ENCODE measurements at regions not wholly inside any gene's neighbourhood (a gene's known extent, or its start where the extent isn't known, plus 50 kb on each side); places are given as distances from the start of the nearest gene placed in this dataset.
A peak's percentile ranks its signal among the peaks of the same experiment; 100 is the strongest.

- Histone ChIP-seq H3K4me1 (ENCODE audit: control insufficient read depth in 2 of 3, insufficient read depth in 2 of 3, low read depth in 1 of 3, low read length in 3 of 3) (peaks cover 0 to 22% (median 16%) of the 10 kb centered on the region in 3 donors), H3K4me3 (ENCODE audit: low read length in 3 of 3) (peak overlapping the region in 2 of 3 donors; percentile 32 to 33), H3K9ac (ENCODE audit: low read length in 3 of 3) (no peak overlapping the region), H3K27me3 (ENCODE audit: control insufficient read depth, insufficient read depth, low read length) (no peaks in the 10 kb centered on the region), H3K9me3 (ENCODE audit: control insufficient read depth in 2 of 3, insufficient read depth in 1 of 3, low read length in 3 of 3) (no peaks in the 10 kb centered on the region), H3K36me3 (ENCODE audit: control insufficient read depth in 2 of 3, insufficient read depth in 3 of 3, low read length in 3 of 3) (no peaks in the 10 kb centered on the region), H3K27ac (ENCODE audit: low read depth in 2 of 2, low read length in 2 of 2) (peak overlapping the region; percentile 40 to 53)
- no peak for TF ChIP-seq CTCF (IDR thresholded peaks at IDR 0.05; ENCODE audit: borderline replicate concordance, extremely low read depth, insufficient read depth)
- intact Hi-C loops (cut with DNase I), result no loop called here
- FAIRE-seq (no peak), DNase-seq (no peak)
These were observed 117.1 kb upstream of the MGAT5 start for GRCh38 chr2:134136731-134137130.

GRCh38 chr2:134137182-134137611 is 116.7 kb upstream of the MGAT5 start:
- H3K9ac ChIP-seq (ENCODE audit: low read length in 3 of 3), result no peak overlapping the region
- DNase-seq (no peak), FAIRE-seq (no peak)
- H3K9me3 ChIP-seq (ENCODE audit: control insufficient read depth in 2 of 3, insufficient read depth in 1 of 3, low read length in 3 of 3), result no peaks in the 10 kb centered on the region
- H3K27ac ChIP-seq (ENCODE audit: low read depth in 2 of 2, low read length in 2 of 2), result peak overlapping the region; percentile 40 to 53
- intact Hi-C loops (cut with DNase I), result no loop called here
- peak overlapping the region in 2 of 3 donors; percentile 32 to 33 for H3K4me3 ChIP-seq (ENCODE audit: low read length in 3 of 3)
- H3K27me3 ChIP-seq (ENCODE audit: control insufficient read depth, insufficient read depth, low read length), result no peaks in the 10 kb centered on the region
- no peak for TF ChIP-seq CTCF (IDR thresholded peaks at IDR 0.05; ENCODE audit: borderline replicate concordance, extremely low read depth, insufficient read depth)
- no peaks in the 10 kb centered on the region for H3K36me3 ChIP-seq (ENCODE audit: control insufficient read depth in 2 of 3, insufficient read depth in 3 of 3, low read length in 3 of 3)
- peaks cover 0 to 22% (median 14%) of the 10 kb centered on the region in 3 donors for H3K4me1 ChIP-seq (ENCODE audit: control insufficient read depth in 2 of 3, insufficient read depth in 2 of 3, low read depth in 1 of 3, low read length in 3 of 3)

GRCh38 chr2:134138115-134138514 is 115.8 kb upstream of the MGAT5 start:
- FAIRE-seq (no peak), DNase-seq (no peak)
- no peak overlapping the region for H3K9ac ChIP-seq (ENCODE audit: low read length in 3 of 3)
- no peak overlapping the region for H3K4me3 ChIP-seq (ENCODE audit: low read length in 3 of 3)
- no peaks in the 10 kb centered on the region for H3K36me3 ChIP-seq (ENCODE audit: control insufficient read depth in 2 of 3, insufficient read depth in 3 of 3, low read length in 3 of 3)
- H3K27me3 ChIP-seq (ENCODE audit: control insufficient read depth, insufficient read depth, low read length), result no peaks in the 10 kb centered on the region
- intact Hi-C loops (cut with DNase I), result no loop called here
- peaks cover 0 to 16% (median 14%) of the 10 kb centered on the region in 3 donors for H3K4me1 ChIP-seq (ENCODE audit: control insufficient read depth in 2 of 3, insufficient read depth in 2 of 3, low read depth in 1 of 3, low read length in 3 of 3)
- no peaks in the 10 kb centered on the region for H3K9me3 ChIP-seq (ENCODE audit: control insufficient read depth in 2 of 3, insufficient read depth in 1 of 3, low read length in 3 of 3)
- no peak for TF ChIP-seq CTCF (IDR thresholded peaks at IDR 0.05; ENCODE audit: borderline replicate concordance, extremely low read depth, insufficient read depth)
- H3K27ac ChIP-seq (ENCODE audit: low read depth in 2 of 2, low read length in 2 of 2), result no peak overlapping the region

DNA sequence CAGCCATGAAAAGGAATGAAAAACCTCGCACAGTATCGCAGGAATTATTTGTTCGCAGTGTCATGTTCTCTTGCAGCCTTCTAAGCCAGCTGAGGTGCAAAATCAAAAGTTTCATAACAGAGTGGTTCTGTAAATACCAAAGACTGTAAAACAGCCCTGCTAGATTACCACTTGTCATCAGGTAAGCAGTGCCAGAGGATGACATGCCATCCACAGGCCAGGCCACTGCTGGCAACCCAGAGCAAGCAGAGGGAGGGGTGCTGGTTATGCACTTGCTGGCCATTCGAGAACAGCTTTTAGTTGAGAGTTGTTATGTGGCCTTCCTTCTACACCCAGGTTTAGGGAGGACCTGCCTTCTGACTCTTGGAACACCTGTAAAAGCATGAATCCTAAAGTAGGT is 114.3 kb upstream of the MGAT5 start:
- TF ChIP-seq CTCF (IDR thresholded peaks at IDR 0.05; ENCODE audit: borderline replicate concordance, extremely low read depth, insufficient read depth), result no peak
- FAIRE-seq (no peak), DNase-seq (no peak)
- Histone ChIP-seq H3K27me3 (ENCODE audit: control insufficient read depth, insufficient read depth, low read length) (no peaks in the 10 kb centered on the region), H3K36me3 (ENCODE audit: control insufficient read depth in 2 of 3, insufficient read depth in 3 of 3, low read length in 3 of 3) (no peaks in the 10 kb centered on the region), H3K4me1 (ENCODE audit: control insufficient read depth in 2 of 3, insufficient read depth in 2 of 3, low read depth in 1 of 3, low read length in 3 of 3) (peaks cover 0 to 16% (median 13%) of the 10 kb centered on the region in 3 donors), H3K9me3 (ENCODE audit: control insufficient read depth in 2 of 3, insufficient read depth in 1 of 3, low read length in 3 of 3) (no peaks in the 10 kb centered on the region), H3K9ac (ENCODE audit: low read length in 3 of 3) (no peak overlapping the region), H3K27ac (ENCODE audit: low read depth in 2 of 2, low read length in 2 of 2) (no peak overlapping the region), H3K4me3 (ENCODE audit: low read length in 3 of 3) (no peak overlapping the region)
- intact Hi-C loops (cut with DNase I), result no loop called here
